Natural killer cell (primary cell): ENCODE measurements at regions not wholly inside any gene's neighbourhood (a gene's known extent, or its start where the extent isn't known, plus 50 kb on each side); places are given as distances from the start of the nearest gene placed in this dataset.
"Not testable (repeated sequence)": the region's sequence is repeated elsewhere in the genome, so short reads cannot be mapped to it uniquely, and the experiment has no call there.

Source experiments
- ATAC-seq, 3 donors: fragments of 150-1000 bp in 2 of 3; fragments of 200-7000 bp in 1 of 3; cut with Tn5 transposase; 1 replicate in 1 of 3; 2 replicates in 2 of 3; pipeline ENCODE4 v1.10.0; 2021; ENCODE audit warnings: mild to moderate bottlenecking in 2 of 3, moderate library complexity in 2 of 3
- DNase-seq, 2 donors: peaks; one replicate each; pipeline versions ENCODE4 v3.0.0 to v3.0.0-alpha.2; 2013 to 2021; ENCODE audit warnings: mixed read lengths in 1 of 2
- H3K27ac ChIP-seq: one replicate; pipeline ENCODE4 v1.5.1; 2013; ENCODE audit warnings: mild to moderate bottlenecking, low read length
- H3K27me3 ChIP-seq: one replicate; pipeline ENCODE4 v1.6.1; 2013; ENCODE audit warnings: low read length; ENCODE audit not compliant: control insufficient read depth, insufficient read depth
- H3K36me3 ChIP-seq: one replicate; pipeline ENCODE4 v1.6.1; 2013; ENCODE audit warnings: low read length; ENCODE audit not compliant: control insufficient read depth, insufficient read depth
- H3K4me1 ChIP-seq: one replicate; pipeline ENCODE4 v1.6.1; 2013; ENCODE audit warnings: low read length; ENCODE audit not compliant: control insufficient read depth, insufficient read depth
- H3K4me3 ChIP-seq: one replicate; pipeline ENCODE4 v1.5.1; 2013; ENCODE audit warnings: low read length
- H3K9me3 ChIP-seq: one replicate; pipeline ENCODE4 v1.6.1; 2013; ENCODE audit warnings: low read length; ENCODE audit not compliant: control insufficient read depth, insufficient read depth
- H3K27ac Mint-ChIP-seq, 2 donors: one replicate each; pipeline ENCODE4 v1.8.0; 2022; ENCODE audit warnings: mild to moderate bottlenecking in 2 of 2, mixed read lengths in 2 of 2, moderate library complexity in 1 of 2
- H3K27me3 Mint-ChIP-seq, 2 donors: one replicate each; pipeline ENCODE4 v1.8.0; 2022; ENCODE audit warnings: low read depth in 2 of 2, mixed read lengths in 2 of 2
- H3K36me3 Mint-ChIP-seq: one replicate; pipeline ENCODE4 v1.8.0; 2022; ENCODE audit warnings: mixed read lengths
- H3K4me1 Mint-ChIP-seq, 2 donors: one replicate each; pipeline ENCODE4 v1.8.0; 2022; ENCODE audit warnings: mixed read lengths in 2 of 2
- H3K4me3 Mint-ChIP-seq: one replicate; pipeline ENCODE4 v1.8.0; 2022; ENCODE audit warnings: mild to moderate bottlenecking, moderate library complexity, mixed read lengths
- H3K9me3 Mint-ChIP-seq, 2 donors: one replicate each; pipeline ENCODE4 v1.8.0; 2022; ENCODE audit warnings: mixed read lengths in 2 of 2
- CTCF ChIP-seq: fragments of 200-600 bp; IDR thresholded peaks from one replicate; pipeline ENCODE4 v1.8.0; 2022; ENCODE audit warnings: antibody characterized with exemption
- WGBS: methylation state at CpG from one replicate; pipeline ENCODE4 v1.1.7; 2013; ENCODE audit warnings: missing lambda C conversion rate; ENCODE audit not compliant: insufficient coverage; 5-methylcytosine and 5-hydroxymethylcytosine counted together
- intact Hi-C: fragments of 100-400 bp; cut with micrococcal nuclease; formaldehyde crosslinking; loops from one replicate; pipeline ENCODE4 v1.14.2; 2022

- WGBS = 78% methylated on average over 3 of the region's 3 CpGs
- H3K4me3 ChIP-seq = no peak overlapping the region
- intact Hi-C loops = no loop called here
Measured at GRCh38 chr6:115495184-115495583, 565.5 kb downstream of the FRK start.

GRCh38 chr6:115487331-115487730 lies 573.4 kb downstream of the FRK start:
- Mint-ChIP-seq H3K4me3 (no peak overlapping the region), H3K4me1 (no peaks in the 10 kb centered on the region), H3K27ac (no peak overlapping the region), H3K9me3 (peaks cover 9 to 10% of the 10 kb centered on the region in 2 donors), H3K27me3 (no peaks in the 10 kb centered on the region), H3K36me3 (peaks cover 7% of the 10 kb centered on the region)
- H3K9me3 ChIP-seq = no peaks in the 10 kb centered on the region
- no peak for TF ChIP-seq CTCF
- H3K4me3 ChIP-seq = no peak overlapping the region
- no peak overlapping the region for H3K27ac ChIP-seq
- WGBS = 66% methylated on average over 2 of the region's 2 CpGs
- H3K4me1 ChIP-seq = no peaks in the 10 kb centered on the region
- intact Hi-C loops = no loop called here
- no peaks in the 10 kb centered on the region for H3K27me3 ChIP-seq
- H3K36me3 ChIP-seq = no peaks in the 10 kb centered on the region
- DNase-seq (no peak), ATAC-seq (no peak)

More at GRCh38 chr6:115495184-115495583, 565.5 kb downstream of the FRK start:
- Histone ChIP-seq H3K4me1 (no peaks in the 10 kb centered on the region), H3K9me3 (peaks cover 4% of the 10 kb centered on the region), H3K27ac (no peak overlapping the region), H3K27me3 (no peaks in the 10 kb centered on the region), H3K36me3 (no peaks in the 10 kb centered on the region)
- no peak overlapping the region for H3K4me3 Mint-ChIP-seq
- H3K36me3 Mint-ChIP-seq = peaks cover 14% of the 10 kb centered on the region
- ATAC-seq = no peak
- H3K27ac Mint-ChIP-seq = no peak overlapping the region
- no peak for TF ChIP-seq CTCF
- peaks cover 8 to 16% of the 10 kb centered on the region in 2 donors for H3K9me3 Mint-ChIP-seq
- no peaks in the 10 kb centered on the region for H3K4me1 Mint-ChIP-seq
- DNase-seq = no peak
- no peaks in the 10 kb centered on the region for H3K27me3 Mint-ChIP-seq

GRCh38 chr6:115485400-115485799 lies 575.3 kb downstream of the FRK start:
- no peak for TF ChIP-seq CTCF
- Mint-ChIP-seq H3K4me3 (no peak overlapping the region), H3K4me1 (no peaks in the 10 kb centered on the region), H3K27me3 (no peaks in the 10 kb centered on the region), H3K27ac (no peak overlapping the region), H3K36me3 (peaks cover 7% of the 10 kb centered on the region), H3K9me3 (peaks cover 9 to 13% of the 10 kb centered on the region in 2 donors)
- no peak overlapping the region for H3K27ac ChIP-seq
- intact Hi-C loops = no loop called here
- H3K36me3 ChIP-seq = no peaks in the 10 kb centered on the region
- no peaks in the 10 kb centered on the region for H3K9me3 ChIP-seq
- H3K27me3 ChIP-seq = no peaks in the 10 kb centered on the region
- no peak overlapping the region for H3K4me3 ChIP-seq
- no peaks in the 10 kb centered on the region for H3K4me1 ChIP-seq
- DNase-seq (no peak), ATAC-seq (no peak)
- WGBS = 83% methylated on average over 4 of the region's 4 CpGs

- H3K36me3 ChIP-seq, H3K27me3 Mint-ChIP-seq, ATAC-seq, H3K27ac ChIP-seq, H3K4me1 Mint-ChIP-seq, H3K4me1 ChIP-seq, H3K27ac Mint-ChIP-seq, H3K36me3 Mint-ChIP-seq, H3K27me3 ChIP-seq, H3K9me3 ChIP-seq, H3K4me3 ChIP-seq, intact Hi-C loops, DNase-seq, H3K4me3 Mint-ChIP-seq: not testable (repeated sequence)
- WGBS = 71% methylated on average over 4 of the region's 4 CpGs
- peaks cover 17 to 20% of the 10 kb centered on the region in 2 donors for H3K9me3 Mint-ChIP-seq
Measured at GRCh38 chr6:115480543-115480942, 580.1 kb downstream of the FRK start.
